HG02571 (cell line): ENCODE measurements at regions not wholly inside any gene's neighbourhood (a gene's known extent, or its start where the extent isn't known, plus 50 kb on each side); places are given as distances from the start of the nearest gene placed in this dataset.
"Not testable (repeated sequence)": the region's sequence is repeated elsewhere in the genome, so short reads cannot be mapped to it uniquely, and the experiment has no call there.

Source experiments
- ATAC-seq: cut with Tn5 transposase; IDR thresholded peaks from one replicate; pipeline ENCODE4 v1.9.1; 2021; ENCODE audit warnings: mild to moderate bottlenecking, moderate library complexity; ENCODE audit not compliant: unreplicated experiment

GRCh38 chr14:84068288-84068687 lies 1461.7 kb upstream of the FLRT2 start:
- ATAC-seq: no peak

GRCh38 chr14:84071061-84071460 lies 1458.9 kb upstream of the FLRT2 start:
- ATAC-seq: no peak

GRCh38 chr14:84074626-84075025 lies 1455.3 kb upstream of the FLRT2 start:
- no peak for ATAC-seq

GRCh38 chr14:84080944-84081343 lies 1449.0 kb upstream of the FLRT2 start:
- ATAC-seq: no peak

- ATAC-seq: no peak
Measured at GRCh38 chr14:84084056-84084630, 1445.8 kb upstream of the FLRT2 start.

- no peak for ATAC-seq
Measured at GRCh38 chr14:84085493-84085892, 1444.5 kb upstream of the FLRT2 start.

GRCh38 chr14:84086714-84087113 lies 1443.2 kb upstream of the FLRT2 start:
- ATAC-seq: no peak

GRCh38 chr14:84087986-84088531 lies 1441.9 kb upstream of the FLRT2 start:
- no peak for ATAC-seq

- no peak for ATAC-seq
Measured at GRCh38 chr14:84090837-84091236, 1439.1 kb upstream of the FLRT2 start.

GRCh38 chr14:84095681-84096080 lies 1434.3 kb upstream of the FLRT2 start:
- no peak for ATAC-seq

- no peak for ATAC-seq
Measured at GRCh38 chr14:84098261-84098660, 1431.7 kb upstream of the FLRT2 start.

GRCh38 chr14:84099560-84099959 lies 1430.4 kb upstream of the FLRT2 start:
- ATAC-seq: not testable (repeated sequence)

- no peak for ATAC-seq
Measured at GRCh38 chr14:84107835-84108343, 1422.1 kb upstream of the FLRT2 start.

GRCh38 chr14:84108746-84109457 lies 1421.0 kb upstream of the FLRT2 start:
- no peak for ATAC-seq

GRCh38 chr14:84112589-84112988 lies 1417.4 kb upstream of the FLRT2 start:
- ATAC-seq: no peak

GRCh38 chr14:84125676-84126075 lies 1404.3 kb upstream of the FLRT2 start:
- no peak for ATAC-seq

- no peak for ATAC-seq
Measured at GRCh38 chr14:84127495-84127894, 1402.4 kb upstream of the FLRT2 start.

GRCh38 chr14:84128050-84128449 lies 1401.9 kb upstream of the FLRT2 start:
- ATAC-seq: no peak

GRCh38 chr14:84129007-84129406 lies 1400.9 kb upstream of the FLRT2 start:
- no peak for ATAC-seq

- no peak for ATAC-seq
Measured at GRCh38 chr14:84129941-84130340, 1400.0 kb upstream of the FLRT2 start.

GRCh38 chr14:84131924-84132323 lies 1398.0 kb upstream of the FLRT2 start:
- ATAC-seq: no peak

GRCh38 chr14:84144166-84144565 lies 1385.8 kb upstream of the FLRT2 start:
- no peak for ATAC-seq
